HEK293T (cell line): ENCODE measurements at regions not wholly inside any gene's neighbourhood (a gene's known extent, or its start where the extent isn't known, plus 50 kb on each side); places are given as distances from the start of the nearest gene placed in this dataset.

Source experiments
- CTCF ChIA-PET: fragments of 350-600 bp; formaldehyde crosslinking; extraction: SDS; loops from one replicate; lab custom pipeline; 2021; ENCODE audit warnings: antibody characterized with exemption, inconsistent platforms; lab: Yijun Ruan, JAX
- POLR2A ChIA-PET: fragments of 350-600 bp; formaldehyde crosslinking; extraction: SDS; loops from one replicate; lab custom pipeline; 2020; ENCODE audit warnings: antibody characterized with exemption, inconsistent platforms; lab: Yijun Ruan, JAX
- DNase-seq: peaks from one replicate; pipeline ENCODE4 v3.0.0; 2012; ENCODE audit warnings: mixed read lengths; ENCODE audit errors: extremely low spot score
- ARNT ChIP-seq: fragments of 450-650 bp; IDR thresholded peaks from 2 replicates; pipeline ENCODE4 v1.6.1; 2017; ENCODE audit warnings: mild to moderate bottlenecking
- BHLHE40 ChIP-seq: fragments of 450-650 bp; IDR thresholded peaks from 2 replicates; pipeline ENCODE4 v1.6.1; 2016; ENCODE audit warnings: mild to moderate bottlenecking, moderate library complexity, borderline replicate concordance
- CTBP1 ChIP-seq: fragments of 450-650 bp; IDR thresholded peaks from 2 replicates; pipeline ENCODE4 v1.6.1; 2016; ENCODE audit warnings: borderline replicate concordance
- ELF4 ChIP-seq: fragments of 450-650 bp; IDR thresholded peaks from 2 replicates; pipeline ENCODE4 v1.6.1; 2017; ENCODE audit warnings: antibody characterized with exemption
- FOXA1 ChIP-seq: fragments of 450-650 bp; IDR thresholded peaks from 2 replicates; pipeline ENCODE4 v1.6.1; 2016; ENCODE audit warnings: mild to moderate bottlenecking
- FOXK2 ChIP-seq: fragments of 450-650 bp; IDR thresholded peaks from 2 replicates; pipeline ENCODE4 v1.6.1; 2016; ENCODE audit warnings: mild to moderate bottlenecking
- FOXM1 ChIP-seq: fragments of 450-650 bp; IDR thresholded peaks from 2 replicates; pipeline ENCODE4 v1.6.1; 2017; ENCODE audit warnings: mild to moderate bottlenecking, borderline replicate concordance
- HDGF ChIP-seq: fragments of 450-650 bp; IDR thresholded peaks from 2 replicates; pipeline ENCODE4 v1.6.1; 2017; ENCODE audit warnings: antibody characterized with exemption, borderline replicate concordance
- L3MBTL2 ChIP-seq: fragments of 450-650 bp; conservative IDR thresholded peaks from 2 replicates; pipeline ENCODE4 v1.6.1; 2016; ENCODE audit warnings: mild to moderate bottlenecking
- LEF1 ChIP-seq: fragments of 450-650 bp; IDR thresholded peaks from 2 replicates; pipeline ENCODE4 v1.6.1; 2017; ENCODE audit warnings: mild to moderate bottlenecking, borderline replicate concordance
- NFRKB ChIP-seq: fragments of 450-650 bp; IDR thresholded peaks from 2 replicates; pipeline ENCODE4 v1.6.1; 2016; ENCODE audit warnings: mild to moderate bottlenecking, moderate library complexity
- SP1 ChIP-seq: fragments of 450-650 bp; IDR thresholded peaks from 2 replicates; pipeline ENCODE4 v1.6.1; 2017
- SUZ12 ChIP-seq: fragments of 450-650 bp; IDR thresholded peaks from 2 replicates; pipeline ENCODE4 v1.6.1; 2016; ENCODE audit warnings: mild to moderate bottlenecking
- TARDBP ChIP-seq: fragments of 450-650 bp; IDR thresholded peaks from 2 replicates; pipeline ENCODE4 v1.6.1; 2016
- ZNF384 ChIP-seq: fragments of 450-650 bp; IDR thresholded peaks from 2 replicates; pipeline ENCODE4 v1.6.1; 2016
- TF ChIP-seq, protein P1 (sequence below): fragments of 450-650 bp; IDR thresholded peaks from 2 replicates; pipeline ENCODE4 v1.6.1; 2016

DNA sequence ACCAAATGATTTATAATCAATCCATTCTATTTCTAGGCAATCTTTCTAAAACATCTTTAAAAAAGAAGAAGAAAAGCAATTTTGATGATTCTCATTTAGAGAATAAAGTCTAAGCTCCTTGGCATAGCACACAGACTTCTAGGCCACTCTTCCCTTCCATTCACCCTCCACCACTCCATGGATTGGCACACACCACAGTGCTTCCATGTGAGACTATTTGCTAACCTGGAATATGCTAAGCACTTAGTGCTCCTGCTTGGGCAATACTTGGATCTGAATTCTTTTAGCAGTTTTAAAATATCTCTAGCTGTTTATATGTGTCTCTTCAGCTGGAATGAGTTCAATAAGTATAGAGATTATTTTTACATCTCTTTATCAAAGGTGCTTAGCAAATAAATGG, 177.6 kb upstream of the FBXL7 start:
- TF ChIP-seq FOXA1 (no peak), TARDBP (no peak), CTBP1 (no peak), L3MBTL2 (no peak), BHLHE40 (no peak), FOXM1 (no peak), ELF4 (no peak), FOXK2 (no peak), SP1 (no peak), NFRKB (no peak), HDGF (no peak), ARNT (no peak), LEF1 (no peak), SUZ12 (no peak), ZNF384 (no peak)
- TF ChIP-seq, protein P1, sequence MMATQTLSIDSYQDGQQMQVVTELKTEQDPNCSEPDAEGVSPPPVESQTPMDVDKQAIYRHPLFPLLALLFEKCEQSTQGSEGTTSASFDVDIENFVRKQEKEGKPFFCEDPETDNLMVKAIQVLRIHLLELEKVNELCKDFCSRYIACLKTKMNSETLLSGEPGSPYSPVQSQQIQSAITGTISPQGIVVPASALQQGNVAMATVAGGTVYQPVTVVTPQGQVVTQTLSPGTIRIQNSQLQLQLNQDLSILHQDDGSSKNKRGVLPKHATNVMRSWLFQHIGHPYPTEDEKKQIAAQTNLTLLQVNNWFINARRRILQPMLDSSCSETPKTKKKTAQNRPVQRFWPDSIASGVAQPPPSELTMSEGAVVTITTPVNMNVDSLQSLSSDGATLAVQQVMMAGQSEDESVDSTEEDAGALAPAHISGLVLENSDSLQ, result no peak
- CTCF ChIA-PET, result no interaction called here
- POLR2A ChIA-PET, result no interaction called here
- no peak for DNase-seq

DNA sequence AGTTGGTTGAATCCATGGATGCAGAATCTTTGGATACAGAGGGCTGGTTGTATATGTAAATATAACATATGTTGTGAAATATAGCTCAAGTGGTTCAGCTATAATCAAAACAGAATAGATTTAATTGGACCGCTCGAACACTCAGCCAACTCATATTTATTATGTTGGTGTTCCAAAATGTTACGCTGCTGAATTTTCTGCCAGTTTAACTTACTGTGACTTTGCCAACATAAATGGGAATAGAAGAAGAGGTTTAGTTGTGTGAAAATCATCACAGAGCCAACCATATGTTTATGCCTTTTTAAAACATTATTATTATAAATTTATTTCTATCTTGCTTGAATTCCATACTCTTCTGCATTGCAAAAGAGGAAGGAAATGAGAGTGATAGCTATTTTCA, 178.2 kb upstream of the FBXL7 start:
- CTCF ChIA-PET, result no interaction called here
- TF ChIP-seq FOXK2, result no peak
- no peak for TF ChIP-seq ZNF384
- no peak for TF ChIP-seq SP1
- TF ChIP-seq HDGF, result no peak
- TF ChIP-seq LEF1, result no peak
- no peak for TF ChIP-seq BHLHE40
- TF ChIP-seq NFRKB, result no peak
- no peak for TF ChIP-seq FOXM1
- TF ChIP-seq CTBP1, result no peak
- TF ChIP-seq L3MBTL2, result no peak
- TF ChIP-seq ARNT, result no peak
- TF ChIP-seq TARDBP, result no peak
- TF ChIP-seq, protein P1, result no peak
- TF ChIP-seq SUZ12, result no peak
- TF ChIP-seq ELF4, result no peak
- TF ChIP-seq FOXA1, result no peak
- DNase-seq, result no peak
- POLR2A ChIA-PET, result no interaction called here

DNA sequence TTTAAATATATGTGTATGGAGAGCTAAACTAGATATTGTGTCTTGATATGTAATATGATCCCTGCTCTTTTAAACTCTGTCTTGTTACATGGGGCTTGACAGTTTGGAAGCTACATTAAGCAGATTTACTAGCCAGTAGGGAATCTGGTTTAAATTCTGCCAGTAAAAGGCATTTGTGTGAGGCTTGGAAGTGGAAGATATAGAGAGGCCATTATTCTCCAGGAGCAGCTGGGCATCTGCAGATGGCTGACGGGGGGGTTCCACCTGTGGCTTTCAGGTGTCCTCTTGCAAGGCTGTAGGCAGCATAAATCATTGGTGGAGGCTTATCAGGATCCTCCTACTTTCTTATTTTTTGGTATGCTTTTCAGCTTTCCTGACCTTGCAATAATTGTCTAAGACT, 179.1 kb upstream of the FBXL7 start:
- ChIA-PET POLR2A (no interaction called here), CTCF (no interaction called here)
- TF ChIP-seq ARNT (no peak), BHLHE40 (no peak), LEF1 (no peak), SP1 (no peak), CTBP1 (no peak), FOXK2 (no peak), L3MBTL2 (no peak), ELF4 (no peak), FOXA1 (no peak), NFRKB (no peak), ZNF384 (no peak), HDGF (no peak), TARDBP (no peak)
- TF ChIP-seq, protein P1, result no peak
- no peak for DNase-seq

- DNase-seq, result no peak
- TF ChIP-seq, protein P1, result no peak
- TF ChIP-seq FOXK2 (no peak), ZNF384 (no peak), FOXM1 (no peak), ELF4 (no peak), CTBP1 (no peak), SP1 (no peak), ARNT (no peak), LEF1 (no peak), NFRKB (no peak), SUZ12 (no peak), TARDBP (no peak)
- ChIA-PET POLR2A (no interaction called here), CTCF (no interaction called here)
Observed at GRCh38 chr5:15304914-15305834, 194.8 kb upstream of the FBXL7 start.

GRCh38 chr5:15304066-15304731, 195.8 kb upstream of the FBXL7 start:
- POLR2A ChIA-PET, result no interaction called here
- DNase-seq, result no peak
- TF ChIP-seq HDGF, result no peak
- TF ChIP-seq TARDBP, result no peak
- TF ChIP-seq BHLHE40, result no peak
- TF ChIP-seq L3MBTL2, result no peak
- TF ChIP-seq SP1, result no peak
- no peak for TF ChIP-seq LEF1
- no peak for TF ChIP-seq ZNF384
- TF ChIP-seq CTBP1, result no peak
- no peak for TF ChIP-seq NFRKB
- TF ChIP-seq ARNT, result no peak
- CTCF ChIA-PET, result no interaction called here
